NB4 (cell line): ENCODE measurements at regions not wholly inside any gene's neighbourhood (a gene's known extent, or its start where the extent isn't known, plus 50 kb on each side); places are given as distances from the start of the nearest gene placed in this dataset.

Experiments used
- CTCF ChIP-seq: IDR thresholded peaks from one replicate; pipeline ENCODE4 v1.5.1; 2012; ENCODE audit warnings: low read depth, low read length
- MAX ChIP-seq: IDR thresholded peaks from 2 replicates; pipeline ENCODE4 v1.6.1; 2011; ENCODE audit warnings: low read depth, low read length

DNA sequence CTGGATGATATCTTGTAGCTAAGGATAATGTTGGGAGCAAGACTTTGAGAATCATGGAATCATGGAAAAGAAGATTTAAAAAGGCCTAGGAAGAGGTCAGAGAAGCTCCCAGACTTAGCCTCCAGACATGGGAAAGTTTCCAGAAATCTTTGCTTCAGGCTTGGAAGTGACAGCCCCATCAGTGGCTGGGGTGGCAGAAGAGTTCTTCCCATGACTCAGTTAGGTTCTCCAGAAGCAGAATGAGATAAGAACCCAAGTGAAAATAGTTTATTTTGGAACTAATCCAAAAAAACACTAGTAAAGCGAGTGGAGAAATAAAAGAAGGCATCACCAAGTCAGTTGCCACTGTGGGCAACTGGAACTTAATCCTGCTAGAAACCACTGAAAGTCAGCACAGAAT, 506.9 kb downstream of the MID1IP1 start:
- TF ChIP-seq CTCF (no peak), MAX (no peak)
